ENCODE measurements at regions not wholly inside any gene's neighbourhood (a gene's known extent, or its start where the extent isn't known, plus 50 kb on each side); places are given as distances from the start of the nearest gene placed in this dataset.

GRCh38 chr12:72110937-72111650 lies 161.1 kb upstream of the TRHDE start:
- DNase-seq (ENCODE audit: low read depth) = no peak
- no peak overlapping the region for H3K4me3 ChIP-seq (ENCODE audit: low read depth, low read length)
- in situ Hi-C loops (cut with HindIII; ENCODE audit: low sequenced_read_pairs) = no loop called here
- TF ChIP-seq CTCF (IDR thresholded peaks at IDR 0.05; ENCODE audit: low read depth, low read length, missing control alignments) = no peak

GRCh38 chr12:72111706-72112105 lies 160.5 kb upstream of the TRHDE start:
- in situ Hi-C loops (cut with HindIII; ENCODE audit: low sequenced_read_pairs) = no loop called here
- DNase-seq (ENCODE audit: low read depth) = no peak
- no peak for TF ChIP-seq CTCF (IDR thresholded peaks at IDR 0.05; ENCODE audit: low read depth, low read length, missing control alignments)
- no peak overlapping the region for H3K4me3 ChIP-seq (ENCODE audit: low read depth, low read length)

- no peak overlapping the region for H3K4me3 ChIP-seq (ENCODE audit: low read depth, low read length)
- DNase-seq (ENCODE audit: low read depth) = no peak
- TF ChIP-seq CTCF (IDR thresholded peaks at IDR 0.05; ENCODE audit: low read depth, low read length, missing control alignments) = peak; percentile 9
- in situ Hi-C loops (cut with HindIII; ENCODE audit: low sequenced_read_pairs) = no loop called here
Observed at GRCh38 chr12:72133497-72134055, 138.6 kb upstream of the TRHDE start.

GRCh38 chr12:72134246-72135020 lies 137.7 kb upstream of the TRHDE start:
- in situ Hi-C loops (cut with HindIII; ENCODE audit: low sequenced_read_pairs) = no loop called here
- DNase-seq (ENCODE audit: low read depth) = no peak
- no peak for TF ChIP-seq CTCF (IDR thresholded peaks at IDR 0.05; ENCODE audit: low read depth, low read length, missing control alignments)
- no peak overlapping the region for H3K4me3 ChIP-seq (ENCODE audit: low read depth, low read length)

GRCh38 chr12:72135021-72135301 lies 137.2 kb upstream of the TRHDE start:
- in situ Hi-C loops (cut with HindIII; ENCODE audit: low sequenced_read_pairs) = no loop called here
- H3K4me3 ChIP-seq (ENCODE audit: low read depth, low read length) = no peak overlapping the region
- no peak for TF ChIP-seq CTCF (IDR thresholded peaks at IDR 0.05; ENCODE audit: low read depth, low read length, missing control alignments)
- DNase-seq (ENCODE audit: low read depth) = no peak

- H3K4me3 ChIP-seq (ENCODE audit: low read depth, low read length) = no peak overlapping the region
- DNase-seq (ENCODE audit: low read depth) = no peak
- in situ Hi-C loops (cut with HindIII; ENCODE audit: low sequenced_read_pairs) = no loop called here
- no peak for TF ChIP-seq CTCF (IDR thresholded peaks at IDR 0.05; ENCODE audit: low read depth, low read length, missing control alignments)
Observed at GRCh38 chr12:72136792-72137191, 135.4 kb upstream of the TRHDE start.
